ENCODE measurements at regions not wholly inside any gene's neighbourhood (a gene's known extent, or its start where the extent isn't known, plus 50 kb on each side); places are given as distances from the start of the nearest gene placed in this dataset.

DNA sequence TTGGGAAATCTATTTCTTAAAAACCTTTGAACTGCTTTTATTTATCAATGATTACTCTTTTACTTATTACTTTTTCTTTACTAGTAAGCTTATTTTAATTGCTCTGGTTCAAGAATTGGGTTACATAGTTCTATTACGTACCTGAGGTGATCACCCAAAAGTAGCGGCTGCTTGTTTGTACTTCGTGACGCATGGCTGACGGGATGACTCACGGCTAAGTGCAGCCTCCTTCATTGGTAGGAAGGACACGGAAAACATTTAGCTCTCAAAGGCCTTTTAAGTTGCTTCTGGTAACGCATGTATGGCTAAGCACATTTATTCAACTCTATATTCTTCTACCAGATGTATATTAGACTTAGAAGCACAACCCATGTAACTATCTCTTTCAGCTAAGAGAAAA is 285.8 kb upstream of the SP4 start:
- TF ChIP-seq ZNF366 (tag by site-specific recombination; conservative IDR thresholded peaks at IDR 0.05) (no peak), ZNF132 (tag by site-specific recombination; IDR thresholded peaks at IDR 0.05; ENCODE audit: borderline replicate concordance) (no peak), PRDM1 (tag by site-specific recombination; IDR thresholded peaks at IDR 0.05) (no peak), ZNF121 (tag by site-specific recombination; IDR thresholded peaks at IDR 0.05) (no peak), ZNF639 (tag by site-specific recombination; IDR thresholded peaks at IDR 0.05) (no peak)

All from HEK293 (cell line).